Transverse colon (tissue), 4 donors: ENCODE measurements at regions not wholly inside any gene's neighbourhood (a gene's known extent, or its start where the extent isn't known, plus 50 kb on each side); places are given as distances from the start of the nearest gene placed in this dataset.

Experiments
- DNase-seq: peaks from one replicate; pipeline ENCODE4 v3.0.0-alpha.2; 2019
- H3K27ac ChIP-seq, 4 donors: fragments of 200-600 bp; sonication (generic); 2 replicates each; pipeline ENCODE4 v1.5.1; 2016 to 2018; ENCODE audit warnings: inconsistent platforms in 4 of 4
- H3K27me3 ChIP-seq: fragments of 200-600 bp; sonication (generic); 2 replicates; pipeline ENCODE4 v1.5.1; 2017; ENCODE audit warnings: inconsistent platforms
- H3K36me3 ChIP-seq, 4 donors: fragments of 200-600 bp; sonication (generic); 2 replicates each; pipeline ENCODE4 v1.5.1; 2017 to 2019; ENCODE audit warnings: inconsistent platforms in 4 of 4
- H3K4me1 ChIP-seq, 4 donors: fragments of 200-600 bp; sonication (generic); 2 replicates each; pipeline ENCODE4 v1.5.1; 2017 to 2020; ENCODE audit warnings: inconsistent platforms in 4 of 4
- H3K4me3 ChIP-seq, 4 donors: fragments of 200-600 bp; sonication (generic); 1 replicate in 1 of 4; 2 replicates in 3 of 4; pipeline versions ENCODE4 v1.5.1 to v1.6.1; 2017 to 2019; ENCODE audit warnings: inconsistent platforms in 4 of 4
- H3K9me3 ChIP-seq, 2 donors: fragments of 200-600 bp; sonication (generic); 2 replicates each; pipeline ENCODE4 v1.5.1; 2017 to 2019; ENCODE audit warnings: inconsistent platforms in 2 of 2
- EP300 ChIP-seq: sonication (generic); formaldehyde crosslinking; IDR thresholded peaks from one replicate; pipeline ENCODE4 v1.6.1; 2017; ENCODE audit warnings: antibody characterized with exemption, low read depth
- POLR2A ChIP-seq: fragments of 450-650 bp; IDR thresholded peaks from one replicate; pipeline ENCODE4 v1.6.1; 2016; ENCODE audit warnings: antibody characterized with exemption, mild to moderate bottlenecking, moderate library complexity
- POLR2AphosphoS5 ChIP-seq, 3 donors: sonication (generic); formaldehyde crosslinking; IDR thresholded peaks; one replicate each; pipeline ENCODE4 v1.6.1; 2016; ENCODE audit warnings: antibody characterized with exemption in 3 of 3
- WGBS, 2 donors: methylation state at CpG; one replicate each; pipeline ENCODE4 v1.1.5; 2018; ENCODE audit warnings: low coverage in 1 of 2; 5-methylcytosine and 5-hydroxymethylcytosine counted together
- in situ Hi-C, 4 donors: fragments of 200-750 bp; cut with MboI; loops; one replicate each; pipeline versions ENCODE4 v1.15.0 to v1.15.1; 2017; ENCODE audit warnings: low sequenced_read_pairs in 3 of 4, low pct_ligation_motif_present in 1 of 4, low pct_unique_long_range_greater_than_20kb in 1 of 4
- intact Hi-C: fragments of 100-400 bp; cut with DNase I; formaldehyde crosslinking; loops from one replicate; pipeline ENCODE4 v1.15.1; 2023; ENCODE audit warnings: low total_unique reads
- TF ChIP-seq, protein P1 (sequence below), 5 experiments: fragments of 200-600 bp in 3 of 5; fragments of 450-650 bp in 2 of 5; sonication (generic) in 3 of 5; IDR thresholded peaks; 1 replicate in 2 of 5; 2 replicates in 3 of 5; pipeline ENCODE4 v1.5.1; 2016 to 2017; ENCODE audit warnings: antibody characterized with exemption in 5 of 5, inconsistent platforms in 3 of 5, mild to moderate bottlenecking in 2 of 5, moderate library complexity in 1 of 5

DNA sequence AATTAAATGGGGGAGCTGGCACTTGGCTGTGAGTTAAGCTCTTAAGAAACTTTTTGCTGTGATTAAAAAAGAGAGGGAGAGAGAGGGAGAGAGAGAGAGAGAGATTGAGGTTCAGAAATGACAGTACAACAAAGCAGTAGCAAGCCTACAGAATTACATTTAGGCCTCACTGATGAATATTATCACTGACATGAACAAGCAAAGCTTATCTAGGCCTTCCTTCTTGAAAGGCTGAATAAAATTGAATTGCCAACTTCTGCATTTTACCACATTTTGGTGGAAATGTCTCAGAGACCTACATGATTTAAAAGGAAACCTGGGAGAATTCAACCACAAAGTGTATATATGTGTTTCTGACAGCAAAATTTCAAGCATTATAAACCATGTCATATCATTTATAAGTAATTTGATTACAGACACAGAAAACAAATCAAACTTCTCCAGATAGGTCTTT is 530.8 kb downstream of the SOX2 start:
- no peaks in the 10 kb centered on the region for H3K36me3 ChIP-seq
- no peak overlapping the region for H3K4me3 ChIP-seq
- no peaks in the 10 kb centered on the region for H3K9me3 ChIP-seq
- no peaks in the 10 kb centered on the region for H3K4me1 ChIP-seq
- no peaks in the 10 kb centered on the region for H3K27me3 ChIP-seq
- TF ChIP-seq EP300 (no peak), POLR2A (no peak), POLR2AphosphoS5 (IDR thresholded peaks at IDR 0.05) (no peak)
- TF ChIP-seq, protein P1, sequence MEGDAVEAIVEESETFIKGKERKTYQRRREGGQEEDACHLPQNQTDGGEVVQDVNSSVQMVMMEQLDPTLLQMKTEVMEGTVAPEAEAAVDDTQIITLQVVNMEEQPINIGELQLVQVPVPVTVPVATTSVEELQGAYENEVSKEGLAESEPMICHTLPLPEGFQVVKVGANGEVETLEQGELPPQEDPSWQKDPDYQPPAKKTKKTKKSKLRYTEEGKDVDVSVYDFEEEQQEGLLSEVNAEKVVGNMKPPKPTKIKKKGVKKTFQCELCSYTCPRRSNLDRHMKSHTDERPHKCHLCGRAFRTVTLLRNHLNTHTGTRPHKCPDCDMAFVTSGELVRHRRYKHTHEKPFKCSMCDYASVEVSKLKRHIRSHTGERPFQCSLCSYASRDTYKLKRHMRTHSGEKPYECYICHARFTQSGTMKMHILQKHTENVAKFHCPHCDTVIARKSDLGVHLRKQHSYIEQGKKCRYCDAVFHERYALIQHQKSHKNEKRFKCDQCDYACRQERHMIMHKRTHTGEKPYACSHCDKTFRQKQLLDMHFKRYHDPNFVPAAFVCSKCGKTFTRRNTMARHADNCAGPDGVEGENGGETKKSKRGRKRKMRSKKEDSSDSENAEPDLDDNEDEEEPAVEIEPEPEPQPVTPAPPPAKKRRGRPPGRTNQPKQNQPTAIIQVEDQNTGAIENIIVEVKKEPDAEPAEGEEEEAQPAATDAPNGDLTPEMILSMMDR (IDR thresholded peaks at IDR 0.05), result no peak
- peak overlapping the region in 2 of 4 donors; percentile 32 to 34 for H3K27ac ChIP-seq
- DNase-seq, result no peak
- in situ Hi-C loops (no loop called here), intact Hi-C loops (no loop called here)

DNA sequence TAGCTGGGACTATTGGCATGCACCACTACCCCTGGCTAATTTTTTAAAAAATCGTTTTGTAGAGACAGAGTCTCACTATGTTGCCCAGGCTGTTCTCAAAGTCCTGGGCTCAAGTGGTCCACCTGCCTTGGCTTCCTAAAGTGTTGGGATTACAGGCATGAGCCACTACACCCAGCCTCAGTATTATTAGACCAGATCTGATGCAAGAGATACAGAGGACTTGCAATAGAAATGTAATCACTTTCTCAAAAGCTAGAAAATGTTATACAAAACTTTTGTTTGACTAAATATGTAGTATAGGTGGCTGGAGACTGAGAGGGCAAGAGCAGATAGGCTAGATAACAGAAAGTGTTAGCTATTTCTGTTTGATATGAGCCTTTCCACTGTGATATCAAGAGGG is 531.9 kb downstream of the SOX2 start:
- Histone ChIP-seq H3K4me3 (no peak overlapping the region), H3K27me3 (no peaks in the 10 kb centered on the region), H3K36me3 (no peaks in the 10 kb centered on the region), H3K4me1 (no peaks in the 10 kb centered on the region), H3K9me3 (no peaks in the 10 kb centered on the region), H3K27ac (no peak overlapping the region)
- intact Hi-C loops (no loop called here), in situ Hi-C loops (no loop called here)
- DNase-seq, result no peak
- WGBS, 2 donors, result 38 to 75% methylated on average over 1 of the region's 1 CpG
- TF ChIP-seq POLR2AphosphoS5 (IDR thresholded peaks at IDR 0.05), result no peak
- TF ChIP-seq, protein P1 (IDR thresholded peaks at IDR 0.05), result no peak
- TF ChIP-seq EP300, result no peak
- TF ChIP-seq POLR2A, result no peak

DNA sequence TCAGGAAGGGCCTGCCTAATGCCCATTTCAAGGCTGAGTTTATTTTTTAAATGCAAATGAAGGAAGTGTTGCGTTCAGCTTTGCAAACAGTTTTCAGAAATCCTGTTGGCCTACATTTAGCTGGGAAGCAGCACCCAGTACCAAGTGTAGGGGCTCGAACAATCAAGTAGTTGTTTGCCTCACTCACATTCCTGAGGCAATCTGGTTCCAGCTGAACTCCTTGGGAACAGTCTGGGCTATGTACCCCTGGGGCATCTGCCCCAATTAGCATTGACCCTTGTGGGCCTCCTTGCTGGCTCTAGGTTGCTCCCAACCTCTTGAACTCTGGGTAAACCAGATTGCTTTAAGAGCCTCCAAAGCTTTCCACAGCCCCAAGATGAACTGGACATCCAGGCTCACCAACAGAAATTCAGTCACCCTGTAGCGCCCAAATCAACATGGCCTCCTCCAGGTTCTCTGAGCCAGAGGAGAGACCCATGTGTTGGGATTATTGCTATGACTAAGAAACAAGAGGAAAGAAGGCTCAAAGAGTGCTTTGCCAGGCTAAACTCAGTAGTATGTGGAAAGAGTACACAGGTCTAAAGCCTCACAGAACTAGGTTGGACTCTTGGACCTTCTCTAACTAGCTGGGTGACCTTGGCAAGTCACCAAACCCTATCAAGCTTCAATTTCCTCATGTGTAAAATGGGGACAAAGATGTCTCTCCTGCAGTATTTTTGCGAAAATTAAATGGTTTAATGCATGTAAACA is 532.7 kb downstream of the SOX2 start:
- intact Hi-C loops, result no loop called here
- no peak overlapping the region for H3K27ac ChIP-seq
- WGBS, 2 donors, result 65 to 69% methylated on average over 3 to 4 of the region's 4 CpGs
- H3K36me3 ChIP-seq, result no peaks in the 10 kb centered on the region
- TF ChIP-seq, protein P1 (IDR thresholded peaks at IDR 0.05), result no peak
- TF ChIP-seq POLR2AphosphoS5 (IDR thresholded peaks at IDR 0.05) (no peak), POLR2A (no peak), EP300 (no peak)
- no peak for DNase-seq
- no peak overlapping the region for H3K4me3 ChIP-seq
- H3K9me3 ChIP-seq, result no peaks in the 10 kb centered on the region
- no peaks in the 10 kb centered on the region for H3K4me1 ChIP-seq
- no peaks in the 10 kb centered on the region for H3K27me3 ChIP-seq
- in situ Hi-C loops, result no loop called here

DNA sequence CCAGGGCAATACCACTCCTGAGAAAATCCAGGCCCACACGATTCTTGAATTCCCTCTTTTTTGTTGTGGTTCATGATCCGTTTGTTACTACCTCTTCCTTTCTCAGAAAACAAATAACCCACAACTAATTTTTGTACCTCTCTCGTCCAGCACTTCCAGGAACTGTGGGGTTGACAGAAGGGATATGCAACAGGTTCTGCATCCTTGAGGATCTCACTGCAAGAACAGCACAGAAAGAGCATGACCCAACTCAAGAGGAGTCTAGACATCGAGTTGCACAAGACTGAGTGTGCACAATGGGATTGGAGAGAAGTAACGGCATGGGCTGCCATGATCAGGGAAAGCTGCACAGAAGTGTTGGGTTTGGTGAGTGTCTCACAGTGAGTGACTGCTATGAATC is 533.3 kb downstream of the SOX2 start:
- TF ChIP-seq POLR2AphosphoS5 (IDR thresholded peaks at IDR 0.05) (no peak), POLR2A (no peak), EP300 (no peak)
- TF ChIP-seq, protein P1 (IDR thresholded peaks at IDR 0.05), result no peak
- Histone ChIP-seq H3K27ac (no peak overlapping the region), H3K4me1 (no peaks in the 10 kb centered on the region), H3K36me3 (no peaks in the 10 kb centered on the region), H3K9me3 (no peaks in the 10 kb centered on the region), H3K27me3 (no peaks in the 10 kb centered on the region), H3K4me3 (no peak overlapping the region)
- intact Hi-C loops (no loop called here), in situ Hi-C loops (no loop called here)
- no peak for DNase-seq
- 86 to 90% methylated on average over 4 to 5 of the region's 5 CpGs for WGBS, 2 donors
